Astrocyte (in vitro differentiated cells and primary cell): ENCODE measurements at regions not wholly inside any gene's neighbourhood (a gene's known extent, or its start where the extent isn't known, plus 50 kb on each side); places are given as distances from the start of the nearest gene placed in this dataset.
A peak's percentile ranks its signal among the peaks of the same experiment; 100 is the strongest.

Source experiments
- DNase-seq: peaks from one replicate; pipeline ENCODE4 v3.0.0-alpha.2; 2010; ENCODE audit warnings: low read depth
- FAIRE-seq: peaks from 2 replicates; lab custom pipeline; 2011; peaks lifted over from hg19 to GRCh38; lab: Jason Lieb, UNC
- H2AFZ ChIP-seq: 2 replicates; pipeline ENCODE4 v1.6.0; 2012; ENCODE audit warnings: low read depth, low read length, inconsistent platforms
- H3K27ac ChIP-seq: 2 replicates; pipeline ENCODE4 v1.5.1; 2011; ENCODE audit warnings: low read depth, low read length, inconsistent platforms
- H3K27me3 ChIP-seq: 2 replicates; pipeline ENCODE4 v1.6.0; 2011; ENCODE audit warnings: low read length, inconsistent platforms; ENCODE audit not compliant: insufficient read depth
- H3K36me3 ChIP-seq: 2 replicates; pipeline ENCODE4 v1.5.1; 2011; ENCODE audit warnings: low read length, inconsistent platforms; ENCODE audit not compliant: insufficient read depth
- H3K4me1 ChIP-seq: 2 replicates; pipeline ENCODE4 v1.5.1; 2011; ENCODE audit warnings: low read length, inconsistent platforms; ENCODE audit not compliant: insufficient read depth
- H3K4me2 ChIP-seq: 2 replicates; pipeline ENCODE4 v1.6.0; 2012; ENCODE audit warnings: low read length, inconsistent platforms
- H3K4me3 ChIP-seq: 2 replicates; pipeline ENCODE4 v1.5.1; 2011; ENCODE audit warnings: low read depth, mild to moderate bottlenecking, low read length, inconsistent platforms; ENCODE audit not compliant: insufficient read depth
- H3K79me2 ChIP-seq: 2 replicates; pipeline ENCODE4 v1.6.0; 2012; ENCODE audit warnings: mild to moderate bottlenecking, low read length, inconsistent platforms; ENCODE audit not compliant: insufficient read depth
- H3K9ac ChIP-seq: 2 replicates; pipeline ENCODE4 v1.6.0; 2012; ENCODE audit warnings: mild to moderate bottlenecking, low read length, inconsistent platforms
- H3K9me3 ChIP-seq: 2 replicates; pipeline ENCODE4 v1.5.1; 2012; ENCODE audit warnings: low read depth, mild to moderate bottlenecking, low read length, inconsistent platforms; ENCODE audit not compliant: insufficient read depth
- H4K20me1 ChIP-seq: 2 replicates; pipeline ENCODE4 v1.6.0; 2012; ENCODE audit warnings: low read length, inconsistent platforms; ENCODE audit not compliant: insufficient read depth
- H3K27ac Mint-ChIP-seq: one replicate; pipeline ENCODE4 v1.8.0; 2021; ENCODE audit warnings: mild to moderate bottlenecking, mixed read lengths; ENCODE audit not compliant: unreplicated experiment
- H3K27me3 Mint-ChIP-seq: one replicate; pipeline ENCODE4 v1.8.0; 2021; ENCODE audit warnings: low read depth, mixed read lengths; ENCODE audit not compliant: unreplicated experiment
- H3K36me3 Mint-ChIP-seq: one replicate; pipeline ENCODE4 v1.8.0; 2021; ENCODE audit warnings: low read depth, mixed read lengths; ENCODE audit not compliant: unreplicated experiment
- H3K4me1 Mint-ChIP-seq: one replicate; pipeline ENCODE4 v1.8.0; 2021; ENCODE audit warnings: low read depth, mixed read lengths; ENCODE audit not compliant: unreplicated experiment
- H3K4me3 Mint-ChIP-seq: one replicate; pipeline ENCODE4 v1.8.0; 2021; ENCODE audit warnings: mild to moderate bottlenecking, moderate library complexity, mixed read lengths; ENCODE audit not compliant: unreplicated experiment
- H3K9me3 Mint-ChIP-seq: one replicate; pipeline ENCODE4 v1.8.0; 2021; ENCODE audit warnings: mild to moderate bottlenecking, mixed read lengths; ENCODE audit not compliant: unreplicated experiment
- CTCF ChIP-seq: IDR thresholded peaks from 2 replicates; pipeline ENCODE4 v1.5.1; 2011; ENCODE audit warnings: low read depth, mild to moderate bottlenecking, inconsistent platforms, low read length, moderate library complexity; ENCODE audit not compliant: insufficient read depth
- EZH2 ChIP-seq: IDR thresholded peaks from 2 replicates; pipeline ENCODE4 v1.6.1; 2012; ENCODE audit warnings: mild to moderate bottlenecking, low read length, inconsistent platforms; ENCODE audit not compliant: insufficient read depth

GRCh38 chr2:234608946-234609345 lies 112.1 kb upstream of the ARL4C start:
- H3K4me1 ChIP-seq: no peaks in the 10 kb centered on the region
- H3K27me3 Mint-ChIP-seq: peaks cover 5% of the 10 kb centered on the region
- H3K9ac ChIP-seq: no peak overlapping the region
- DNase-seq: no peak
- H2AFZ ChIP-seq: no peak overlapping the region
- no peak for TF ChIP-seq CTCF
- no peak overlapping the region for H3K4me3 ChIP-seq
- no peak overlapping the region for H3K4me3 Mint-ChIP-seq
- H3K9me3 Mint-ChIP-seq: peaks cover 3% of the 10 kb centered on the region
- no peaks in the 10 kb centered on the region for H4K20me1 ChIP-seq
- no peak overlapping the region for H3K27ac Mint-ChIP-seq
- H3K9me3 ChIP-seq: no peaks in the 10 kb centered on the region
- no peaks in the 10 kb centered on the region for H3K36me3 Mint-ChIP-seq
- no peaks in the 10 kb centered on the region for H3K27me3 ChIP-seq
- H3K4me2 ChIP-seq: no peak overlapping the region
- peaks cover 3% of the 10 kb centered on the region for H3K4me1 Mint-ChIP-seq
- no peak for FAIRE-seq
- no peaks in the 10 kb centered on the region for H3K36me3 ChIP-seq
- no peaks in the 10 kb centered on the region for H3K79me2 ChIP-seq
- no peak overlapping the region for H3K27ac ChIP-seq

GRCh38 chr2:234607691-234608090 lies 110.8 kb upstream of the ARL4C start:
- peaks cover 5% of the 10 kb centered on the region for H3K27me3 Mint-ChIP-seq
- H3K36me3 Mint-ChIP-seq: no peaks in the 10 kb centered on the region
- FAIRE-seq (no peak), DNase-seq (no peak)
- H3K27ac Mint-ChIP-seq: no peak overlapping the region
- no peak overlapping the region for H3K4me3 Mint-ChIP-seq
- Histone ChIP-seq H3K4me3 (no peak overlapping the region), H3K79me2 (no peaks in the 10 kb centered on the region), H3K4me2 (no peak overlapping the region), H2AFZ (no peak overlapping the region), H3K27me3 (no peaks in the 10 kb centered on the region), H4K20me1 (no peaks in the 10 kb centered on the region), H3K27ac (no peak overlapping the region), H3K36me3 (no peaks in the 10 kb centered on the region), H3K9ac (no peak overlapping the region), H3K4me1 (no peaks in the 10 kb centered on the region), H3K9me3 (no peaks in the 10 kb centered on the region)
- peaks cover 3% of the 10 kb centered on the region for H3K4me1 Mint-ChIP-seq
- TF ChIP-seq CTCF: no peak
- TF ChIP-seq EZH2: no peak
- peaks cover 3% of the 10 kb centered on the region for H3K9me3 Mint-ChIP-seq

- no peaks in the 10 kb centered on the region for H3K79me2 ChIP-seq
- H3K9me3 ChIP-seq: no peaks in the 10 kb centered on the region
- H3K4me3 ChIP-seq: no peak overlapping the region
- no peaks in the 10 kb centered on the region for H3K4me1 ChIP-seq
- Mint-ChIP-seq H3K4me3 (no peak overlapping the region), H3K27ac (no peak overlapping the region), H3K36me3 (no peaks in the 10 kb centered on the region), H3K27me3 (peaks cover 8% of the 10 kb centered on the region), H3K9me3 (peaks cover 3% of the 10 kb centered on the region), H3K4me1 (peaks cover 3% of the 10 kb centered on the region)
- no peaks in the 10 kb centered on the region for H3K36me3 ChIP-seq
- no peaks in the 10 kb centered on the region for H4K20me1 ChIP-seq
- TF ChIP-seq CTCF (no peak), EZH2 (no peak)
- no peak overlapping the region for H3K4me2 ChIP-seq
- no peak overlapping the region for H3K27ac ChIP-seq
- no peak overlapping the region for H3K9ac ChIP-seq
- FAIRE-seq (no peak), DNase-seq (peak; percentile 70)
- no peaks in the 10 kb centered on the region for H3K27me3 ChIP-seq
- H2AFZ ChIP-seq: no peak overlapping the region
These were observed 110.0 kb upstream of the ARL4C start for GRCh38 chr2:234606896-234607295.
